GM08714 (cell line): ENCODE measurements at regions not wholly inside any gene's neighbourhood (a gene's known extent, or its start where the extent isn't known, plus 50 kb on each side); places are given as distances from the start of the nearest gene placed in this dataset.
"Not testable (repeated sequence)": the region's sequence is repeated elsewhere in the genome, so short reads cannot be mapped to it uniquely, and the experiment has no call there.

Experiments
- H3K4me3 ChIP-seq: fragments of 200-500 bp; sonication (Bioruptor generic); 2 replicates; pipeline ENCODE4 v1.5.1; 2014; ENCODE audit warnings: mild to moderate bottlenecking, low read length, inconsistent platforms
- ZNF274 ChIP-seq: IDR thresholded peaks from 2 replicates; pipeline ENCODE4 v1.6.1; 2012; ENCODE audit warnings: mild to moderate bottlenecking, low read depth, low read length

DNA sequence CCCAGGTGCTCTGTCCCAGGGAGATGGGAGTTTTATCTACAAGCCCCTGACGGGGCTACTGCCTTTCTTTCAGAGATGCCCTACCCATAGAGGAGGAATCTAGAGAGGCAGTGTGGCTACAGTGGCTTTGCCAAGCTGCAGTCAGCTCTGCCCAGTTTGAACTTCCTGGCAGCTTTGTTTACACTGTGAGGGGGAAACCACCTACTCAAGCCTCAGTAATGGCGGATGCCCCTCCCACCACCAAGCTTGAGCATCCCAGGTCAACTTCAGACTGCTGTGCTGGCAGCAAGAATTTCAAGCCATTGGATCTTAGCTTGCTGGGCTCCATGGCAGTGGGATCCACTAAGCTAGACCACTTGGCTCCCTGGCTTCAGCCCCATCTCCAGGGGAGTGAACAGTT lies 53.1 kb upstream of the TMEM252 start:
- not testable (repeated sequence) for H3K4me3 ChIP-seq

DNA sequence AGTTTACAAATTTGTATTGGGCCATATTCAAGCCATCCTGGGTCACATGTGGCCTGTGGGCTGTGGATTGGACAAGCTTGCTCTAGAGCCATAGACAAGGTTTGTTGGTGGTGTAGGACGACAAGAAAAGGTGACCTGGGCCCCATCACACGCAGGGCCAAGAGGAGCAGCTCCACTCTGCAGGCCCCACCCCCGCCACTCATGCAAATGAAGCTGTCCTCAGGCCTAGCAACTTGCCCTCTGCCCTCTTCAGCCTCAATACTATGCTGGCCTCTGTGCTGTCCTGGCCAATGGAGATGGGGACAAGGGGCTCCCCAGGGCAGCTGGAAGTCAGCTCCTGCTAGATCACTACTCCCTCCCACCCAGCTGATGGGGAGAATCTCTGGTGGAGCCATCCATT lies 55.2 kb upstream of the TMEM252 start:
- no peak for TF ChIP-seq ZNF274
- H3K4me3 ChIP-seq, result no peak overlapping the region

DNA sequence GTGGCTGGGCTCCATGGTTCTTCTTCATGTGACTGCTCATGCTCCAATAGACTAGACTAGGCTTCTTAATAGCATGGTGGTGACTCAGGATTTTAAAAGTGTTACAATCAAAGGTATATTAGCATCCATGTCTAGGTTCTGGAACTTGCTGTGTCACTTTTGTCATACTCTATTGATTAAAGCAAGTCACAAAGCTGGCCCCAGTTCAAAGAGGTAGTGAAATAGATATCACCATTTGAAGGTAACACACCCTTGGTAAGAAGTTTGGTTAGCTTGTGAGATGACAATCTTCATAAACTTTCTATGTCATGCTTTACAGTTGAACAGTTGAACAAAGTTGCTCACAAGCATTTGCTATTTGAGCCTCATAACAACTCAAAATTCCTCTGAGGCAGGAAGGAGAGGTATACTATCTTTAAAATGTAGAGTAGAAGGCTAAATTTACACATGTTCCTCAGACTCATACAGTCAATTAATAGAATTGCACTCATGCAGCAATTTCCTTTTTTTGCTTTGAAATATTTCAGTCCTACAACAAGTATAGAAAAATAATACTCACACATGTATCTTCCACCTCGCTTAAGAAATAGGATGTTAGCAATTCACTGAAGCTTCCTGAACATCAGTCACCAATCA lies 56.8 kb upstream of the TMEM252 start:
- TF ChIP-seq ZNF274, result no peak
- H3K4me3 ChIP-seq, result no peak overlapping the region

DNA sequence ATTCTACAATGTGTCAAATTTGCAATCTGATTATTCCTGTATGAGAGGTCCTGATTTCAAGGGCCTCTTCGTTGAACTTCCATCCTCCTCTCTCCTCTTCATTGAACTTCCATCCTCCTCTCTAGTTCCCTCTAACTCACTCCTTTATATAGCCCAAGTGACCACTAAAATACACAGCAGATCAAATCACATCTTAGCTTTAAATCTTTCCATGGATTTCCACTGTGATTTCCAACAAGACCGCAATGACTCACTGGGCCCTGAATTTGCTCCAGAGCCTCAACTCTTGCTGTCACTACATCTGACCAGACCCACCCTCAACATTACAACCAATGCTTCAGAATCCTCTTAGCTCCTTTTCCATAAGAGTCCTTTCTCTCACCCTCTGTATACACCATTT lies 59.1 kb upstream of the TMEM252 start:
- no peak for TF ChIP-seq ZNF274

DNA sequence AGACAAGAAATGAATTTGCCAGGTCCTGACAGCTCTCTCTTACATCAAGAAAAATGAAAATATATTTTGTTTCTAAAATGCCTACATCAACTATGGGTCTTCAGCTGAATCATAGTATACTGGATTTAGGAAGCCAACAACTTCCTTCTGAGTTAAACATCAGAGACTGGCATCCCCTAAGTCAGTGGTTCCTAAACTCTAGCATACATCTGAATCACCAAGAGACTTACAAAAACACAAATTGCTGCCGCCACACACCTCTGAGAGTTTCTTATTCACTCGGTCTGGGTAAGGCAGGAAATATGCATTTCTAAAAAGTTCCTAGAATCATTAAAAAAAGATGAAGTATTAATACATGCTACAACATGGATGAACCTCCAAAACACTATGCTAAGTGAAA lies 60.4 kb upstream of the TMEM252 start:
- TF ChIP-seq ZNF274, result no peak
- no peak overlapping the region for H3K4me3 ChIP-seq

More for the DNA sequence above, 59.1 kb upstream of the TMEM252 start:
- H3K4me3 ChIP-seq, result no peak overlapping the region

DNA sequence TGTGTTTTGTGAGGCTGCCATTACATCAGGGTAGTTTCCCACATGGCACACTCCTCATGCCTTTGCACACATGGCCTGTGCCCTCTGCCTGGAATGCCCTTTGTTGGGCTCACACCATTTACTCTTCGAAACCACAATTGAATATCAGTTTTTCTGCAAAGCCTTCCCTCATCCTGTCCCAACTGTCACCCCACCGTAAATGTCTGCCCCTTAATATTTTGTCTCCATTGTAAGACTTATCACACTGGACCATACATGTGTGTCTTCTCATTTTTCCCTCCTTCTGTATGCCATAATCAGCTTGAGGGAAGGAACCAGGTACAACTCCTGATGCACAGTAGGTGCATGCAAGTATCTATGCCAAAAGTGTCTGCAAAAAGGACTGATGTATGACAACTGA lies 62.7 kb upstream of the TMEM252 start:
- TF ChIP-seq ZNF274, result no peak
- no peak overlapping the region for H3K4me3 ChIP-seq

DNA sequence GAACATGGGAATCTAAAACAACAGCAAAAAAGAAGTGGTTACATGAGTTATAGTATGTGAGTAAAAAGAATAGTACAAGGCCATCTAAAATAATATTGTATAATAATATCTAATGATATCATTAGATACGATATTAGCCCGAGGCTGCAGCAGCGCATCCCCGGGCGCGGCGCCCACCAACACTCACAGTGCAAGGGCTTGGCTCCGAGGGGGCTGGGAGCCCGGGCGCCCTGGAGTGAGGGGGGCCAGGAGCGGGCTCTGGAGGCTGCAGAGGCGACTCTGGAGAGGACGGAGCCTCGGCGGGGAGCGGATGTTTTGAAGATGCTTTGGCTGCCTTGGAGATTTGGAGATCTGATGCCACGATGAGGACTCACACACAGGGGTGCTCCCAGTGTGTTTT lies 68.1 kb upstream of the TMEM252 start:
- no peak for TF ChIP-seq ZNF274
- no peak overlapping the region for H3K4me3 ChIP-seq

DNA sequence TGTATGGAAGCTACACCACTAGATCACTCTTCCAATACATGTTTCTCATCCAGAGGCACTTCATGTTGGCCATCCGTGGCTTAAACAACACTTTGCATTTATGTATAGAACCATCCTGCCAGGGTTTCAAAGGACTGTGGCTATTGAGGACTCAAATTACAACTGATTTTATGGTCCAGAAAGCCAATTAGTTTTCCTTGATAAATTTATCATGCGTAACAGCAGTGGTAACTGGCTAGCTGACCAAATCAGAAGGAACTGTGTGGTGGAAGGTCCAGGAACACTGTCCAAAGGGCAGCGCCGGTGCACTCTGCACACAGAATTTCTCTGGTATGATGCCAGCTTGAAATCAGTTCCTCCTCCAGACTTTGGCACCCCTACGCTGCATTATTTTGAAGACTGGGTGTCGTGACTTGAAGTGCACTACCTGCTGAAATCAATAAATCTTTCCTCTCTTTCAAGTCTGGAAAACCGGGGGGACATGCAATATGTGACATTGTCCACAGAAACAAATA lies 69.3 kb upstream of the TMEM252 start:
- no peak overlapping the region for H3K4me3 ChIP-seq
- TF ChIP-seq ZNF274, result no peak

DNA sequence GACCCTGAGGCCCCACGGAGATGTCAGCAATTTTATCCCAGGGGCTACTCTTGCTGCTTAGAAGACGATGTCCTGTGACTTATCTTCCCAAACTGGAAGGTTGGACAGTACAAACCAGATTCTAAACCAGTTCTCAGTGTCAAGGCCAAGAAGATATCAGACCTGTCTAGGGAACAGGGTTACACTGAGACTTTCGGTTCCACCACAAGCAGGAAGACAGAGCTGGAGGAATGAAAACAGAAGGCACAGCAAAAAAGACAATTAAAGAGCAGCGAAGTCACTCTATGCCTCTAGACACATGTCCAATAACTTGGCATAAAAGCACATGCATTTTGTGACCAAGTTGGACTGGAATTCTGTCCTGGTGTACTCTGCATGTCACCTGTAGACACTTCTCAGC lies 73.4 kb upstream of the TMEM252 start:
- TF ChIP-seq ZNF274, result no peak
- no peak overlapping the region for H3K4me3 ChIP-seq

DNA sequence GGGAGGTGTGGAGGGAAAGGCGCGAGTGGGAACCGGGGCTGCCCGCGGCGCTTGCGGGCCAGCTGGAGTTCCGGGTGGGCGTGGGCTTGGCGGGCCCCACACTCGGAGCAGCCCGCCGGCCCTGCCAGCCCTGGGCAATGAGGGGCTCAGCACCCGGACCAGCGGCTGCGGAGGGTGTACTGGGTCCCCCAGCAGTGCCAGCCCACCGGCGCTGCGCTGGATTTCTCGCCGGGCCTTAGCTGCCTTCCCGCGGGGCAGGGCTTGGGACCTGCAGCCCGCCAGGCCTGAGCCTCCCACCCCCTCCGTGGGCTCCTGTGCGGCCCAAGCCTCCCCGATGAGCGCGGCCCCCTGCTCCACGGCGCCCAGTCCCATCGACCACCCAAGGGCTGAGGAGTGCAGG lies 76.3 kb upstream of the TMEM252 start:
- not testable (repeated sequence) for H3K4me3 ChIP-seq

DNA sequence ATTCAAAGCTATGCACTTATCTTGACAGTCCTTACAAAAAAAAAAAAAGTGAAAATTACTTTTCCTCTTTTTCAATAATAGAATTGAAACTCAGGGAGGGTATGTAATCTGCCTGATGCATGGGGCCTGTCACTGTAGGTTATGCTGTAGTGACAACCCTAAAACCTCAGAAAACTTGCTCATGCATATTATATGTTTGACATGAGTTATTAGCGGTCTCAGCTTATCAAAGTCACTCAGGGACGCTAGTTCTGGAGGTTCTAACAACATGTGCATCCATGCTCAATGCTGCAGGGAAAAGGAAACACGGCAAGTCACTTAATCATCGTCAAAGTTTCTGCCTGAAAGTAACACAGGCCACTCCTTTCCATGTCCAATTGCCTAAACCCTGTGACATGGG lies 78.4 kb upstream of the TMEM252 start:
- no peak overlapping the region for H3K4me3 ChIP-seq
- TF ChIP-seq ZNF274, result no peak

DNA sequence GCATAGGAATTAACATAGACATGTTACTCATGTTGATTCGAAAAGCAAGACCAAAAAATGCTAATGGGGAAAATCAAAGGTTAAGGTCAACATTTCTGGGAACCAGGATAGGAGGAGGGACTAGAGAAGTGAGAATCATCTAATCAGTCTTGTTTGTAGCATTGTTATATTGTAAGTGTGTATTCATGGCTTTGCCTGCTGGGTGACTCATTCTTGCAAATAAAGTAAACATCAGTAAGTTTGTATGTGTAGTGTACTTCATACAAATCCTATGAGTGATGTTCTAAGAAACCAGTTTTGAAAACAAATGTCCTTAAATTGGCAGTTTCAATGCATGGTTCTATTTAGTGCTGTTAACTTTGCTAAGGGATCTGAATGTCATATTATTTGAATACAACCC lies 79.0 kb upstream of the TMEM252 start:
- no peak for TF ChIP-seq ZNF274
- H3K4me3 ChIP-seq, result no peak overlapping the region

DNA sequence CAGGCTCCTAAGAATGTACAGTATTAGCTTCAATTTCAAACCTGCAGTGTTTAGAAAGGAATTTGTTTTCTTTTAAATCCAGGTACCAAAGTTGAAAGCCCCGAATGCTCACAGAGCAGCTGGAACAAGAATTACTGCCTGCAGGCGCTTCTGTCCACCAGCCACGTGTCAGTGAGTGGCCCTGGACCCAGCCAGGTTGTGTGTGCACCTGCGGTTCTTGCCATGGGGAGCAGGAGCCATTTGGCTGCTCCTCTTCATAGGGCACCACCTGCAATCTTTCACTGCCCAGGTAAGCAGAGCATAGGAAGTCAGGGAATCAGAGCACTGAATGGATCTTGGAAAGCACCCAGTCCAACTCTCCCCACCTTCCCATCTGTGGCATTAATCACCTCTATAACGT lies 79.5 kb upstream of the PIP5K1B start:
- no peak overlapping the region for H3K4me3 ChIP-seq
- TF ChIP-seq ZNF274, result no peak

DNA sequence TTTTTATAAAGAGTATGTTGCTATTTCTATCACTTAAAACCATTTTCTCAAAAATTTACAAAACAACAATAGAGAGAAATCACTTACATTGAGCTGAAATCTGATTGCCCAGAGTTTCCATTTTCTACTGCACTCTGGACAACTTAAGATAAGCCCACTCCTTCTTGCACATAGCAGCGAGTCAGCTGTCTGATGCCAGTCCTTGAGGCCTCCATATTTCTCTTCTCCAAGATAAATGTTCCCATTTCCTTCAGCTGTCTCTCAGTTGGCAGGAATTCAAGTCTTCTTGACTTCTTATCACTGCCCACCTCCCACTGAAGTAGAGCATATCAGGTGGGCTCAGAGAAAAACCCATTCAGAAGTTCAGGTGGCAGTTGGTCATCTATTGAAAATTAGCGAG lies 78.5 kb upstream of the PIP5K1B start:
- no peak overlapping the region for H3K4me3 ChIP-seq
- no peak for TF ChIP-seq ZNF274

DNA sequence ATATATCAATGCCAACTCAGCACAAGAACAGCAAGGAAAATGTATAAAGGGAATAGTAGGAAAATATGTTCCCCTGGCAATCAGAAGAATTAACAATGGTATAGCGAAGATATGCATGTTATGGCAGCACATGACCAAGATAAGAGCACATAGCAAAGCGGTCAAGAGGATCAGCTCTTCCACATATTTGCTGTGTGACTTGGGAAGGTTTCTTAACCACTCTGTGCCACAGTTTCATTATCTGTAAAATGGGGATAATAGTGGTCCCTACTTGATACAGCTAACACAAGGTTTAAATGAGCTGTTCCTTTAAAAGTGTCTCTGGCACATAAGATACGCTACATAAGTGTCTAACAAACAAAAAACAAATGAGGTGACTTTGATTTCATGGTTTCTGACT lies 77.9 kb upstream of the PIP5K1B start:
- no peak overlapping the region for H3K4me3 ChIP-seq
- TF ChIP-seq ZNF274, result no peak

DNA sequence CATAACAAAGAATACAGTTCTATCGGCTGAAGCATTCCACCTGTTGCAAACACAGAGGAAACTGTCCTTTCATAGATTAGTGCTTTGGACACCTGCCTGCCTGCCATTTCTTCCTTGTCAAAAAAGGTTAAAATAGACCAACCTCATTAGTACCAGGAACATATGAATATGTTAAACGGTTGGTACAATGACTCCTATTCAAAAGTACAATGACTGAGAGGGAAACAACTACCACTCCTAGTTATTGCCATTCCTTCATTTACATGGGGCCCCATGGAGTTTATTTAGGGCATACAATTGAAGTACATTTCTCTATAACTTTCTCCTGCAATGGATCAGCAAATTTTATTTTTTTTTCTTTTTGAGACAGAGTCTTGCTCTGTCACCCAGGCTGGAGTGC lies 77.4 kb upstream of the PIP5K1B start:
- TF ChIP-seq ZNF274, result no peak
- H3K4me3 ChIP-seq, result no peak overlapping the region

DNA sequence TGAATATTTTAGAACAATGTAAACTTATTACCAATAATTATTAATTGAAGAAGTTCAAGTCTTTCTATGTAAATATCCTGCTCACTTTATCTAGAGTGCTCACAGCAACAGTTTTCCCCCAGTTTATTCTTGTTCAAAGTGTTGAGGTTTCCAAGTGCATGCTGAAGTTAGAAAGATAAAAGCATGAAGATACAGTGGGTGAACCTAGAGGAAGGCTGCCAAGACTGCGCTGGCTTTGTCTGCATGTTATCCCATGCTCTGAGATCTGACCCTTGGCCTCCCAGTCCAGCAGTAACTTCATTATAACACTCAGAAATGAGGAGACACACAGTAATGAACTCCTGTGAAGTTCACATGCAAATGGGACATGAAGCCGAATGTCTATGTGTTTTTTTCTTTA lies 76.0 kb upstream of the PIP5K1B start:
- no peak for TF ChIP-seq ZNF274
- no peak overlapping the region for H3K4me3 ChIP-seq
